H1 (cell line): ENCODE measurements at regions not wholly inside any gene's neighbourhood (a gene's known extent, or its start where the extent isn't known, plus 50 kb on each side); places are given as distances from the start of the nearest gene placed in this dataset.
A peak's percentile ranks its signal among the peaks of the same experiment; 100 is the strongest.

ENCODE experiments used
- CTCF ChIA-PET: fragments of 300-600 bp; sonication (Branson Sonifier 250); formaldehyde crosslinking; loops from one replicate; lab custom pipeline; 2021; ENCODE audit not compliant: partially characterized antibody; lab: Charles Lee
- POLR2A ChIA-PET: fragments of 300-600 bp; sonication (Branson Sonifier 250); formaldehyde crosslinking; loops from one replicate; lab custom pipeline; 2021; ENCODE audit warnings: inconsistent platforms; ENCODE audit not compliant: partially characterized antibody; lab: Charles Lee
- DNase-seq, 2 experiments: peaks; one replicate each; pipeline versions ENCODE4 v3.0.0 to v3.0.0-alpha.2; 2010 to 2022; ENCODE audit warnings: low spot score in 2 of 2, low read depth in 1 of 2, mixed read lengths in 1 of 2
- FAIRE-seq: peaks from 2 replicates; lab custom pipeline; 2011; peaks lifted over from hg19 to GRCh38; lab: Jason Lieb, UNC
- H2AFZ ChIP-seq: 2 replicates; pipeline ENCODE4 v1.8.1; 2012; ENCODE audit warnings: low read length, inconsistent platforms
- H2AK5ac ChIP-seq: 2 replicates; pipeline ENCODE4 v1.6.1; 2013; ENCODE audit warnings: low read depth, low read length
- H2BK120ac ChIP-seq: replicated peaks from 2 replicates; pipeline ENCODE3; 2013; ENCODE audit warnings: low read depth, low read length, inconsistent platforms
- H2BK12ac ChIP-seq: 2 replicates; pipeline ENCODE4 v1.6.1; 2013; ENCODE audit warnings: low read depth, low read length
- H2BK15ac ChIP-seq: 2 replicates; pipeline ENCODE4 v1.6.1; 2013; ENCODE audit warnings: low read length
- H2BK20ac ChIP-seq: 2 replicates; pipeline ENCODE4 v1.6.1; 2013; ENCODE audit warnings: low read length
- H2BK5ac ChIP-seq: 2 replicates; pipeline ENCODE4 v1.6.1; 2013; ENCODE audit warnings: low read depth, low read length
- H3K14ac ChIP-seq: 2 replicates; pipeline ENCODE4 v1.6.1; 2013; ENCODE audit warnings: inconsistent platforms; ENCODE audit not compliant: insufficient read length
- H3K18ac ChIP-seq: 2 replicates; pipeline ENCODE4 v1.6.1; 2013; ENCODE audit warnings: low read length; ENCODE audit errors: extremely low read depth
- H3K23ac ChIP-seq: 2 replicates; pipeline ENCODE4 v1.6.1; 2013; ENCODE audit warnings: inconsistent platforms; ENCODE audit not compliant: insufficient read length
- H3K23me2 ChIP-seq: 2 replicates; pipeline ENCODE4 v1.6.1; 2013; ENCODE audit warnings: low read depth, low read length
- H3K27ac ChIP-seq: 2 replicates; pipeline ENCODE4 v1.6.1; 2011; ENCODE audit warnings: low read depth, low read length, inconsistent platforms
- H3K27me3 ChIP-seq, 4 experiments: replicated peaks in 1 of 4; 1 replicate in 1 of 4; 2 replicates in 3 of 4; pipeline versions ENCODE4 v1.6.1 to v1.8.1; 2011 to 2013; ENCODE audit warnings: low read length in 3 of 4, mild to moderate bottlenecking in 3 of 4, inconsistent platforms in 2 of 4, mixed read lengths in 2 of 4, moderate library complexity in 1 of 4; ENCODE audit not compliant: control insufficient read depth in 3 of 4, insufficient read depth in 3 of 4; ENCODE audit errors: extremely low read depth in 1 of 4
- H3K36me3 ChIP-seq, 4 experiments: 2 replicates each; pipeline versions ENCODE4 v1.6.1 to v1.8.1; 2011 to 2013; ENCODE audit warnings: mild to moderate bottlenecking in 4 of 4, low read length in 3 of 4, moderate library complexity in 2 of 4, control low read depth in 1 of 4, inconsistent platforms in 1 of 4; ENCODE audit not compliant: insufficient read depth in 4 of 4, control insufficient read depth in 2 of 4
- H3K4ac ChIP-seq: replicated peaks from 2 replicates; pipeline ENCODE3; 2013; ENCODE audit warnings: low read length, low read depth, mixed read lengths, inconsistent platforms; ENCODE audit not compliant: insufficient read length
- H3K4me1 ChIP-seq, 4 experiments: replicated peaks in 1 of 4; 1 replicate in 1 of 4; 2 replicates in 3 of 4; pipeline versions ENCODE4 v1.6.1 to v1.8.1; 2011 to 2013; ENCODE audit warnings: low read length in 3 of 4, inconsistent platforms in 2 of 4, mixed read lengths in 1 of 4; ENCODE audit not compliant: insufficient read depth in 4 of 4, control insufficient read depth in 3 of 4
- H3K4me2 ChIP-seq, 2 experiments: 2 replicates each; pipeline versions ENCODE4 v1.6.1 to v1.8.1; 2011 to 2013; ENCODE audit warnings: low read depth in 2 of 2, low read length in 2 of 2, control low read depth in 1 of 2, inconsistent platforms in 1 of 2, mild to moderate bottlenecking in 1 of 2; ENCODE audit not compliant: insufficient read depth in 1 of 2
- H3K4me3 ChIP-seq, 4 experiments: fragments of 200-600, 300-600 bp in 1 of 4; sonication (generic), shearing (Covaris generic), sonication (Bioruptor Twin) in 1 of 4; 2 replicates each; pipeline versions ENCODE4 v1.5.1 to v1.8.1; 2011 to 2016; ENCODE audit warnings: low read length in 4 of 4, low read depth in 3 of 4, control low read depth in 2 of 4, inconsistent platforms in 2 of 4, mild to moderate bottlenecking in 2 of 4, mixed read lengths in 1 of 4, moderate library complexity in 1 of 4; ENCODE audit not compliant: insufficient read depth in 2 of 4; ENCODE audit errors: extremely low read depth in 1 of 4
- H3K56ac ChIP-seq: replicated peaks from 2 replicates; pipeline ENCODE3; 2013; ENCODE audit warnings: low read depth, mild to moderate bottlenecking, mixed read lengths, low read length, inconsistent platforms; ENCODE audit not compliant: insufficient read length
- H3K79me1 ChIP-seq: 2 replicates; pipeline ENCODE4 v1.6.1; 2013; ENCODE audit warnings: low read depth, low read length, control low read depth
- H3K79me2 ChIP-seq, 2 experiments: 2 replicates each; pipeline versions ENCODE4 v1.6.1 to v1.8.1; 2012 to 2013; ENCODE audit warnings: low read length in 2 of 2, mild to moderate bottlenecking in 2 of 2, inconsistent platforms in 1 of 2; ENCODE audit not compliant: insufficient read depth in 2 of 2, control insufficient read depth in 1 of 2
- H3K9ac ChIP-seq, 4 experiments: replicated peaks in 1 of 4; 1 replicate in 1 of 4; 2 replicates in 3 of 4; pipeline versions ENCODE4 v1.6.1 to v1.8.1; 2011 to 2013; ENCODE audit warnings: low read depth in 3 of 4, low read length in 3 of 4, control low read depth in 2 of 4, mild to moderate bottlenecking in 2 of 4, moderate library complexity in 2 of 4, inconsistent platforms in 1 of 4; ENCODE audit errors: extremely low read depth in 1 of 4
- H3K9me3 ChIP-seq, 2 experiments: 2 replicates each; pipeline versions ENCODE4 v1.6.1 to v1.8.1; 2012 to 2013; ENCODE audit warnings: mild to moderate bottlenecking in 2 of 2, moderate library complexity in 2 of 2, control low read depth in 1 of 2, inconsistent platforms in 1 of 2, low read depth in 1 of 2, low read length in 1 of 2, mixed read lengths in 1 of 2; ENCODE audit not compliant: insufficient read depth in 2 of 2
- H4K20me1 ChIP-seq, 2 experiments: replicated peaks in 1 of 2; 2 replicates each; pipeline versions ENCODE3 to v1.8.1; 2011 to 2013; ENCODE audit warnings: inconsistent platforms in 2 of 2, low read length in 2 of 2, mild to moderate bottlenecking in 1 of 2; ENCODE audit not compliant: insufficient read depth in 2 of 2, control insufficient read depth in 1 of 2
- H4K5ac ChIP-seq: 2 replicates; pipeline ENCODE4 v1.6.1; 2013; ENCODE audit warnings: low read length, low read depth, mixed read lengths, inconsistent platforms; ENCODE audit not compliant: insufficient read length
- H4K8ac ChIP-seq: 2 replicates; pipeline ENCODE4 v1.8.0; 2013; ENCODE audit warnings: mild to moderate bottlenecking, moderate library complexity, low read length, inconsistent platforms; ENCODE audit not compliant: insufficient read depth; ENCODE audit errors: extremely low read depth
- H4K91ac ChIP-seq: replicated peaks from 2 replicates; pipeline ENCODE3; 2013; ENCODE audit warnings: low read length, mixed read lengths, inconsistent platforms; ENCODE audit not compliant: insufficient read length
- CREB1 ChIP-seq: IDR thresholded peaks from 2 replicates; pipeline ENCODE4 v1.6.1; 2012; ENCODE audit warnings: inconsistent platforms
- E2F6 ChIP-seq: IDR thresholded peaks from 2 replicates; pipeline ENCODE4 v1.6.1; 2012; ENCODE audit warnings: inconsistent platforms
- EGR1 ChIP-seq: IDR thresholded peaks from 2 replicates; pipeline ENCODE4 v1.6.1; 2011; ENCODE audit warnings: low read depth, low read length, borderline replicate concordance
- KDM5A ChIP-seq: fragments of 200-600 bp; IDR thresholded peaks from 2 replicates; pipeline ENCODE4 v1.7.1; 2012; ENCODE audit warnings: mild to moderate bottlenecking, low read length, inconsistent platforms, mixed read lengths
- MAFK ChIP-seq: IDR thresholded peaks from 2 replicates; pipeline ENCODE4 v1.6.1; 2012; ENCODE audit warnings: low read depth, mild to moderate bottlenecking, improper control_type of control experiment, low read length
- MAX ChIP-seq: IDR thresholded peaks from 2 replicates; pipeline ENCODE4 v1.6.1; 2012; ENCODE audit warnings: inconsistent platforms
- NRF1 ChIP-seq: IDR thresholded peaks from 2 replicates; pipeline ENCODE4 v1.6.1; 2011; ENCODE audit warnings: mild to moderate bottlenecking, low read depth, low read length, improper control_type of control experiment
- RXRA ChIP-seq: IDR thresholded peaks from 2 replicates; pipeline ENCODE4 v1.6.1; 2011; ENCODE audit warnings: low read depth, mild to moderate bottlenecking, low read length, moderate library complexity; ENCODE audit not compliant: insufficient read depth
- SP4 ChIP-seq: IDR thresholded peaks from 2 replicates; pipeline ENCODE4 v1.6.1; 2012; ENCODE audit warnings: low read length, inconsistent platforms
- USF2 ChIP-seq: IDR thresholded peaks from 2 replicates; pipeline ENCODE4 v1.6.1; 2011; ENCODE audit warnings: low read length, improper control_type of control experiment
- YY1 ChIP-seq: IDR thresholded peaks from 2 replicates; pipeline ENCODE4 v1.6.1; 2011; ENCODE audit warnings: low read depth, mild to moderate bottlenecking, low read length
- ZNF274 ChIP-seq: IDR thresholded peaks from 2 replicates; pipeline ENCODE4 v1.7.0; 2012; ENCODE audit warnings: low read length, borderline replicate concordance; ENCODE audit errors: extremely low read depth
- WGBS, 2 experiments: shearing (Covaris generic) in 1 of 2; methylation state at CpG; one replicate each; pipeline versions ENCODE4 v1.1.6 to v1.1.7; 2013 to 2015; ENCODE audit warnings: low lambda C conversion rate in 2 of 2, mixed read lengths in 2 of 2, inconsistent platforms in 1 of 2, low coverage in 1 of 2, missing lambda C conversion rate in 1 of 2; ENCODE audit not compliant: insufficient replicate concordance in 2 of 2, insufficient coverage in 1 of 2, insufficient read length in 1 of 2; ENCODE audit errors: extremely low coverage in 1 of 2, missing lambda C conversion rate in 1 of 2; 5-methylcytosine and 5-hydroxymethylcytosine counted together

GRCh38 chr2:220334871-220335590, 707.6 kb downstream of the SLC4A3 start:
- Histone ChIP-seq H4K5ac (no peak overlapping the region), H4K20me1 (no peaks in the 10 kb centered on the region), H3K23ac (no peak overlapping the region), H3K79me1 (no peaks in the 10 kb centered on the region), H4K8ac (0 out of 2 replicates have a peak overlapping the region, but pooled peaks have one; percentile 4), H2BK15ac (no peak overlapping the region), H3K4me2 (no peak overlapping the region), H3K79me2 (no peaks in the 10 kb centered on the region), H3K36me3 (no peaks in the 10 kb centered on the region), H2AFZ (no peak overlapping the region; the same call in 1 of the 2 replicates), H3K27me3 (no peaks in the 10 kb centered on the region), H3K18ac (no peak overlapping the region), H3K27ac (no peak overlapping the region), H3K56ac (no peak overlapping the region), H4K91ac (no peak overlapping the region), H3K4ac (no peak overlapping the region), H3K4me3 (no peak overlapping the region), H3K9ac (no peak overlapping the region), H2BK5ac (no peak overlapping the region), H2BK20ac (no peak overlapping the region), H2BK12ac (no peak overlapping the region), H3K9me3 (no peaks in the 10 kb centered on the region), H3K14ac (no peak overlapping the region), H2BK120ac (no peak overlapping the region), H2AK5ac (no peak overlapping the region), H3K23me2 (no peaks in the 10 kb centered on the region; the same call in 1 of the 2 replicates), H3K4me1 (no peaks in the 10 kb centered on the region)
- CTCF ChIA-PET = interaction anchor here (0.5 to 1.6 kb wide), 4 partner anchors 21 to 236 kb away, joined by 3 to 6 read pairs (median 4); no protein-coding TSS in a partner anchor
- FAIRE-seq = no peak
- POLR2A ChIA-PET = no interaction called here
- 42% methylated on average over 4 of the region's 4 CpGs; no CpG with 5 or more reads in 1 of the 2 experiments for WGBS, 2 experiments
- no peak for DNase-seq
- no peak for TF ChIP-seq CREB1
- TF ChIP-seq NRF1 = no peak
- TF ChIP-seq ZNF274 = no peak
- no peak for TF ChIP-seq USF2
- TF ChIP-seq KDM5A = no peak
- TF ChIP-seq E2F6 = no peak
- TF ChIP-seq YY1 = no peak
- no peak for TF ChIP-seq MAX
- TF ChIP-seq EGR1 = no peak
- no peak for TF ChIP-seq SP4
- TF ChIP-seq RXRA = no peak
- no peak for TF ChIP-seq MAFK
